KMS-11 (cell line): ENCODE measurements at regions not wholly inside any gene's neighbourhood (a gene's known extent, or its start where the extent isn't known, plus 50 kb on each side); places are given as distances from the start of the nearest gene placed in this dataset.

Experiments
- H2AFZ ChIP-seq: fragments of 200-600 bp; sonication (generic); 2 replicates; pipeline ENCODE4 v1.6.1; 2016; ENCODE audit warnings: antibody characterized with exemption, mixed run types, low read depth
- H3K27ac ChIP-seq: fragments of 200-600 bp; sonication (generic); 2 replicates; pipeline ENCODE4 v1.6.1; 2016; ENCODE audit warnings: mild to moderate bottlenecking, mixed run types
- H3K27me3 ChIP-seq: fragments of 200-600 bp; sonication (generic); 2 replicates; pipeline ENCODE4 v1.6.1; 2017; ENCODE audit warnings: mild to moderate bottlenecking, low read depth, mixed run types, moderate library complexity; ENCODE audit not compliant: insufficient read depth
- H3K36me3 ChIP-seq: fragments of 200-600 bp; sonication (generic); 2 replicates; pipeline ENCODE4 v1.6.1; 2017; ENCODE audit warnings: mild to moderate bottlenecking, mixed run types; ENCODE audit not compliant: insufficient read depth
- H3K4me1 ChIP-seq: fragments of 200-600 bp; sonication (generic); 2 replicates; pipeline ENCODE4 v1.6.1; 2016; ENCODE audit warnings: mild to moderate bottlenecking, low read depth, mixed run types; ENCODE audit not compliant: poor library complexity, severe bottlenecking
- H3K4me2 ChIP-seq: fragments of 200-600 bp; sonication (generic); 2 replicates; pipeline ENCODE4 v1.7.0; 2016; ENCODE audit warnings: mild to moderate bottlenecking, mixed run types
- H3K4me3 ChIP-seq: fragments of 200-600 bp; sonication (generic); IDR thresholded peaks from 2 replicates; pipeline ENCODE4 v1.6.1; 2017; ENCODE audit warnings: low read depth, low read length, mixed read lengths; ENCODE audit not compliant: insufficient read depth
- H3K79me2 ChIP-seq: fragments of 200-600 bp; sonication (generic); 2 replicates; pipeline ENCODE4 v1.6.1; 2016; ENCODE audit warnings: low read depth, mixed run types; ENCODE audit not compliant: insufficient read depth
- H3K9ac ChIP-seq: fragments of 200-600 bp; sonication (generic); 2 replicates; pipeline ENCODE4 v1.6.1; 2016; ENCODE audit warnings: mild to moderate bottlenecking, mixed run types
- H4K20me1 ChIP-seq: fragments of 200-600 bp; sonication (generic); 2 replicates; pipeline ENCODE4 v1.6.1; 2016; ENCODE audit warnings: mild to moderate bottlenecking, mixed run types; ENCODE audit not compliant: insufficient read depth
- TF ChIP-seq, protein P1 (sequence below): fragments of 200-600 bp; sonication (generic); conservative IDR thresholded peaks from 2 replicates; pipeline ENCODE4 v1.6.1; 2017; ENCODE audit warnings: low read depth, mild to moderate bottlenecking, antibody characterized with exemption, low read length, moderate library complexity, mixed read lengths

DNA sequence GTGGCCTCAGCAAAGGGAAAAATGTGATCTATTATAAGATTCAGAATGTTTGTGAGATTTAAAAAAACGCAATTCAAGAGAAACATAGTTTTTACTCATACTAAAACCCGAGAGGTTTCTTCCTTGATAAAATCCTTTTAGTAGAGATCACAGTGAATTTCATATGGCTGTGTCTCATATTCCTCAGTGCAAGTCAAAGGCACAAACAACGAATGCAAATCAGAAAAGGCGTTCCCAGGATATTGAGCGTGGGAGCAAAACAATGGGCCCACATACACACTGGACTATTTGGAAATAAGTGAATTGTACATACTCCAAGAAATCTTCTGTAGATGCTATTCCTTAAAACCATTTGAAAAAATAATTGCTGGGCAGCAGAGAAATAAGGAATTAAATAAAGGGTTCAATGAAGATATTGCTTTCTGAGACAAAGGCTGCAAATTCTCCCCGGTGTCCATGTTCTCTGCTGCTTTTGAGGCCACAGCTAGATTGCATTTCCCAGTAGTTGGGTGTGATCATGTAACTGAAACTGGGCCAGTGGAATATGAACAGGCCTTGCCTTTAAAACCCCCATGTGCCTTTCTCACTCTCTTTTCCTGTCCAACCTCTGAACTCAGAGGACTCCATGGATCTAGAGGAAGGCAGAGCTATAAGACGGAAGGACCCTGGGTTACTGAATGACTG is 144.6 kb upstream of the TBL1XR1 start:
- Histone ChIP-seq H3K79me2 (no peaks in the 10 kb centered on the region), H3K9ac (no peak overlapping the region), H3K27me3 (no peaks in the 10 kb centered on the region), H3K36me3 (no peaks in the 10 kb centered on the region), H3K4me2 (no peak overlapping the region), H4K20me1 (no peaks in the 10 kb centered on the region), H3K4me1 (peaks cover 32% of the 10 kb centered on the region), H3K4me3 (no peak overlapping the region), H2AFZ (no peak overlapping the region), H3K27ac (no peak overlapping the region)
- TF ChIP-seq, protein P1, sequence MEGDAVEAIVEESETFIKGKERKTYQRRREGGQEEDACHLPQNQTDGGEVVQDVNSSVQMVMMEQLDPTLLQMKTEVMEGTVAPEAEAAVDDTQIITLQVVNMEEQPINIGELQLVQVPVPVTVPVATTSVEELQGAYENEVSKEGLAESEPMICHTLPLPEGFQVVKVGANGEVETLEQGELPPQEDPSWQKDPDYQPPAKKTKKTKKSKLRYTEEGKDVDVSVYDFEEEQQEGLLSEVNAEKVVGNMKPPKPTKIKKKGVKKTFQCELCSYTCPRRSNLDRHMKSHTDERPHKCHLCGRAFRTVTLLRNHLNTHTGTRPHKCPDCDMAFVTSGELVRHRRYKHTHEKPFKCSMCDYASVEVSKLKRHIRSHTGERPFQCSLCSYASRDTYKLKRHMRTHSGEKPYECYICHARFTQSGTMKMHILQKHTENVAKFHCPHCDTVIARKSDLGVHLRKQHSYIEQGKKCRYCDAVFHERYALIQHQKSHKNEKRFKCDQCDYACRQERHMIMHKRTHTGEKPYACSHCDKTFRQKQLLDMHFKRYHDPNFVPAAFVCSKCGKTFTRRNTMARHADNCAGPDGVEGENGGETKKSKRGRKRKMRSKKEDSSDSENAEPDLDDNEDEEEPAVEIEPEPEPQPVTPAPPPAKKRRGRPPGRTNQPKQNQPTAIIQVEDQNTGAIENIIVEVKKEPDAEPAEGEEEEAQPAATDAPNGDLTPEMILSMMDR: no peak

DNA sequence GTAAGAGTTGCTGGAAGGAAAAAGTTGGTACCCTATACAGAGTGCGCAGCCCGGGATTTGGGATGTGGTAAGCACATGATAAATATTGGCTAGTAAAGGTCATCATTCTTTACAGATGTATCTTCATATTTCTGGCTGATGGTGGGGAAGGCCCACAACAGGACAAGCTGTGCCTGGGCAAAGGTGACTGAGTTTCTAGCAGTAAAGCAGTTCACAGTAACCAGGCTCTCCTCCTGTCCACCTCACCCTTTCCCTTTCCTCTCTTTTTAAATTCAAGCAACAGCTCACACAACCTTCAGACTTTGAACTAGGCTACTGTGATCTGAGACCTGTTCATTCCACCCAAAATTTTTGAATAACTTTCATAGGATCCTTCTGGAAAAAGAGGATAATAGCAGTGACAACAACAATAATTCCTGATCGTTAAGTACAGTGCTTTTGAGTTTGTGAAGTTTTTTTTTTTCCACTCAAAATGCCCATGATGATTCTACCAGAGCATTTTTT is 145.9 kb upstream of the TBL1XR1 start:
- H2AFZ ChIP-seq: no peak overlapping the region
- H3K27ac ChIP-seq: no peak overlapping the region
- peaks cover 20% of the 10 kb centered on the region for H3K4me1 ChIP-seq
- H3K27me3 ChIP-seq: no peaks in the 10 kb centered on the region
- no peaks in the 10 kb centered on the region for H4K20me1 ChIP-seq
- no peak overlapping the region for H3K4me3 ChIP-seq
- no peaks in the 10 kb centered on the region for H3K79me2 ChIP-seq
- H3K9ac ChIP-seq: no peak overlapping the region
- no peak overlapping the region for H3K4me2 ChIP-seq
- TF ChIP-seq, protein P1: no peak
- H3K36me3 ChIP-seq: no peaks in the 10 kb centered on the region

DNA sequence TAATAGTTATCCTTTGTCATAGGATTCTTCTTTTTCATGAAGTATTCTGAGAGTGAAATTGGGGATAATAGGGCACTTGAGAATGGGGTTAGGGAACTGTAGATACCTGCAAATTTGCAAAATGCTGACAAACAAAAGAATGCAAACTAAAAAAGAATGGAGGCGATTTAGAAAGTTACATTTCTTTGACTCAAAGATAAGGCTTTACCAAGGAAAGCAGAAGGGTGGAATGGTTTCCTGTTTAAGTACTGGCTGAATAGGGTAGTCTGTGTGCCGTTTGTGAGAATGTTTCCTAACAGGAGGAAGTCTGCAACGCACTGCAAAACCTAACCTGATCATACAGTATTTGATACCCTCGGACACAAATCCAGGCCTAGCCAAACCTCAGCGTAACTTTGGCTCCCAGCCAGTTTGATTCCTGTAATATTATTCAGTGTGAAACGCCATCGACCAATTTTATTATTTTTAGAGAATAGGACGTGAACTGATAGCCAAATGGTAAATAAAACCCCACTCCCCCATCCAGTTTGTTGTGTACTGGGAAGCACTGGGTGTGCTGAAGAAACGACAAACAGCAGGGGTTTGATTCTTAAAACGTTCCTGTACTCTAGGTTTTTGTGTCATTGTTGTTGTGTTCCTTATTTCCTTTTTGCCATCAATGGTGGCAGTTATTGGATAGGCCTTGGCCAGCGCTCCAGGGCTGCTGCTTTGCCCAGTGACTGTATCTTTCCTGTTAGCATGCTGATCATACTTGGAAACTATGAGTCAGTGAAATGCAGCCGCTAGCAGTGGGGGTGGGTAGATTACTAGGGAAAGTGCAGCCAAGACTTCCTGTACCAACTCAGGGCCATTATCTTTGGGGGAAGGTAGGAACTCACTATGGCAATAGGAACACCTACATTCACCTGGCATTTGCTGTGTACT is 148.0 kb upstream of the TBL1XR1 start:
- H3K4me1 ChIP-seq: peaks cover 8% of the 10 kb centered on the region
- H3K79me2 ChIP-seq: no peaks in the 10 kb centered on the region
- TF ChIP-seq, protein P1: no peak
- H4K20me1 ChIP-seq: no peaks in the 10 kb centered on the region
- H3K4me3 ChIP-seq: no peak overlapping the region
- no peaks in the 10 kb centered on the region for H3K27me3 ChIP-seq
- no peak overlapping the region for H2AFZ ChIP-seq
- H3K4me2 ChIP-seq: no peak overlapping the region
- no peaks in the 10 kb centered on the region for H3K36me3 ChIP-seq
- H3K9ac ChIP-seq: no peak overlapping the region
- H3K27ac ChIP-seq: no peak overlapping the region

DNA sequence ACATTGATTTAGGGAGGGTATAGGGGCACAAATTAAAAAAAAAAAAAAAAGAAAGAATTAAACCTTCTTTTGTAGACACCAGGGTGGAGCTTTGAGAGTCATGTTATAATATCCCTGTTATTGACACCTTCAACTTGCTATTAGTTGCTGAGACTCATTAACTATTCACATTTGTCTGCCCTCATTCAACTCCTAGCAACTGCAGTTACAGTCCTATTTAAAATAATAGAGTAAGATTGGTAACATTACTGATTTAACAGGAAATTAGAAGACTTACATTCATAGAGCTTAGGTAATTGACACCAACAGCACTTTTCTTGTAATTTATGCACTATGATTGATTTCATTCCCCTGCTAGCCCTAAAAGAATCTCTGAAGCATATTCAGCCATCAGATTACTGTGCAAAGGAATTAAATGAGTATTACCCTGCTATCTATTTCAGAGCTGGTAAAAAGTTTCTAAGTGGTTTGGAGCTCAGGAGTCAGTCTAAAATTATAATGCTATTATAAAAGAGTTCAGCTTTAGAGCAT is 148.8 kb upstream of the TBL1XR1 start:
- TF ChIP-seq, protein P1: no peak
- Histone ChIP-seq H3K36me3 (no peaks in the 10 kb centered on the region), H3K27me3 (no peaks in the 10 kb centered on the region), H4K20me1 (no peaks in the 10 kb centered on the region), H3K4me1 (peaks cover 8% of the 10 kb centered on the region), H2AFZ (no peak overlapping the region), H3K9ac (no peak overlapping the region), H3K4me3 (no peak overlapping the region), H3K79me2 (no peaks in the 10 kb centered on the region), H3K4me2 (no peak overlapping the region), H3K27ac (no peak overlapping the region)
